ENCODE measurements at regions not wholly inside any gene's neighbourhood (a gene's known extent, or its start where the extent isn't known, plus 50 kb on each side); places are given as distances from the start of the nearest gene placed in this dataset.

- DNase-seq (ENCODE audit: low spot score): peak; percentile 77
Measured at GRCh38 chr18:48488388-48488850, 50.4 kb upstream of the CTIF start.

GRCh38 chr18:48486754-48487153 lies 52.1 kb upstream of the CTIF start:
- DNase-seq (ENCODE audit: low spot score): peak; percentile 55

- DNase-seq (ENCODE audit: low spot score): no peak
Measured at GRCh38 chr18:48485828-48486405, 52.9 kb upstream of the CTIF start.

- no peak for DNase-seq (ENCODE audit: low spot score)
Measured at GRCh38 chr18:48481092-48481491, 57.7 kb upstream of the CTIF start.

- DNase-seq (ENCODE audit: low spot score): no peak
Measured at GRCh38 chr18:48479531-48479930, 59.3 kb upstream of the CTIF start.

- no peak for DNase-seq (ENCODE audit: low spot score)
Measured at GRCh38 chr18:48477348-48477747, 61.5 kb upstream of the CTIF start.

- DNase-seq (ENCODE audit: low spot score): no peak
Measured at GRCh38 chr18:48476550-48476917, 62.3 kb upstream of the CTIF start.

GRCh38 chr18:48475635-48476549 lies 62.9 kb upstream of the CTIF start:
- DNase-seq (ENCODE audit: low spot score): peak; percentile 79

- DNase-seq (ENCODE audit: low spot score): no peak
Measured at GRCh38 chr18:48473816-48474215, 64.6 kb upstream of the ZBTB7C start.

- peak; percentile 31 for DNase-seq (ENCODE audit: low spot score)
Measured at GRCh38 chr18:48472610-48473009, 63.4 kb upstream of the ZBTB7C start.

GRCh38 chr18:48470484-48471180 lies 61.4 kb upstream of the ZBTB7C start:
- DNase-seq (ENCODE audit: low spot score): peak; percentile 85

- no peak for DNase-seq (ENCODE audit: low spot score)
Measured at GRCh38 chr18:48468151-48468550, 59.0 kb upstream of the ZBTB7C start.

GRCh38 chr18:48467231-48467630 lies 58.0 kb upstream of the ZBTB7C start:
- DNase-seq (ENCODE audit: low spot score): no peak

- no peak for DNase-seq (ENCODE audit: low spot score)
Measured at GRCh38 chr18:48462510-48462909, 53.3 kb upstream of the ZBTB7C start.

GRCh38 chr18:48460929-48461583 lies 51.9 kb upstream of the ZBTB7C start:
- DNase-seq (ENCODE audit: low spot score): no peak

GRCh38 chr18:48459465-48459864 lies 50.3 kb upstream of the ZBTB7C start:
- no peak for DNase-seq (ENCODE audit: low spot score)

GRCh38 chr18:48459016-48459415 lies 49.8 kb upstream of the ZBTB7C start:
- DNase-seq (ENCODE audit: low spot score): no peak

Data from GM03348 (cell line).